Vagina (tissue), 2 donors: ENCODE measurements at regions not wholly inside any gene's neighbourhood (a gene's known extent, or its start where the extent isn't known, plus 50 kb on each side); places are given as distances from the start of the nearest gene placed in this dataset.
"Not testable (repeated sequence)": the region's sequence is repeated elsewhere in the genome, so short reads cannot be mapped to it uniquely, and the experiment has no call there.

Experiments used
- DNase-seq, 2 donors: peaks; one replicate each; pipeline ENCODE4 v3.0.0-alpha.2; 2017; ENCODE audit errors: extremely low spot score in 2 of 2
- H3K27ac ChIP-seq: fragments of 200-600 bp; sonication (generic); one replicate; pipeline ENCODE4 v1.5.1; 2019
- H3K27me3 ChIP-seq: fragments of 200-600 bp; sonication (generic); one replicate; pipeline ENCODE4 v1.5.1; 2019
- H3K36me3 ChIP-seq, 2 donors: fragments of 200-600 bp; sonication (generic); one replicate each; pipeline ENCODE4 v1.5.1; 2017 to 2019
- H3K4me1 ChIP-seq: fragments of 200-600 bp; sonication (generic); one replicate; pipeline ENCODE4 v1.5.1; 2019
- H3K4me3 ChIP-seq, 2 donors: fragments of 200-600 bp; sonication (generic); 1 replicate in 1 of 2; 2 replicates in 1 of 2; pipeline ENCODE4 v1.5.1; 2016 to 2019
- H3K9me3 ChIP-seq: fragments of 200-600 bp; sonication (generic); one replicate; pipeline ENCODE4 v1.5.1; 2019
- POLR2A ChIP-seq, 2 donors: fragments of 450-650 bp; IDR thresholded peaks; one replicate each; pipeline ENCODE4 v1.6.1; 2017; ENCODE audit warnings: antibody characterized with exemption in 2 of 2, mild to moderate bottlenecking in 2 of 2, moderate library complexity in 2 of 2
- POLR2AphosphoS5 ChIP-seq, 2 donors: sonication (generic); formaldehyde crosslinking; IDR thresholded peaks; one replicate each; pipeline ENCODE4 v1.9.0; 2017; ENCODE audit warnings: antibody characterized with exemption in 2 of 2, mild to moderate bottlenecking in 2 of 2, low read depth in 1 of 2; ENCODE audit not compliant: insufficient read depth in 1 of 2
- intact Hi-C: fragments of 100-400 bp; cut with DNase I; formaldehyde crosslinking; loops from one replicate; pipeline ENCODE4 v1.15.1; 2023
- TF ChIP-seq, protein P1 (sequence below), 3 experiments: fragments of 450-650 bp in 2 of 3; fragments of 200-600 bp in 1 of 3; sonication (generic) in 1 of 3; IDR thresholded peaks; one replicate each; pipeline ENCODE4 v1.5.1; 2017 to 2019; ENCODE audit warnings: antibody characterized with exemption in 3 of 3, mild to moderate bottlenecking in 2 of 3, moderate library complexity in 2 of 3

DNA sequence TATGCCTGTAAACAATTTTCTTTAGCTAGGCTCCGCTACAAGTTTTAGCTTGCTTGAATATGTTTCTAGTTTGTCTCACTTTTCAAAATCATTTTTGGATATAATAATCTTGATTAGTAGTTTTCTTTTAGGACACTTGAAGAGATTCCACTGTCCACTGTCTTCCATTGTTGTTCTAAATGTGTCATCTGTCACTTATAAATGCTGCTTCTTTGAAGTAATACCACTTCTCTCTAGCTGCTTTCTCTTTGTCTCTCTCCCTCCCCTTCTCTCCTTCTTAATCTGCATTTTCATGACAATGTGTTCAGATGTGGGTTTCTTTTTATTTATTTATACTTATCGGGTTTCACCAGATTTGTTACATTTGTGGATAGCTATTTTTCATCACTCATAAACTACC is 73.7 kb upstream of the DPP10 start:
- Histone ChIP-seq H3K27me3 (no peaks in the 10 kb centered on the region), H3K4me1 (no peaks in the 10 kb centered on the region), H3K36me3 (no peaks in the 10 kb centered on the region), H3K9me3 (no peaks in the 10 kb centered on the region), H3K4me3 (no peak overlapping the region), H3K27ac (no peak overlapping the region)
- intact Hi-C loops = no loop called here
- DNase-seq = no peak
- TF ChIP-seq POLR2AphosphoS5 (IDR thresholded peaks at IDR 0.05; ENCODE audit: insufficient read depth in 1 of 2, low read depth in 1 of 2) = no peak
- TF ChIP-seq, protein P1, sequence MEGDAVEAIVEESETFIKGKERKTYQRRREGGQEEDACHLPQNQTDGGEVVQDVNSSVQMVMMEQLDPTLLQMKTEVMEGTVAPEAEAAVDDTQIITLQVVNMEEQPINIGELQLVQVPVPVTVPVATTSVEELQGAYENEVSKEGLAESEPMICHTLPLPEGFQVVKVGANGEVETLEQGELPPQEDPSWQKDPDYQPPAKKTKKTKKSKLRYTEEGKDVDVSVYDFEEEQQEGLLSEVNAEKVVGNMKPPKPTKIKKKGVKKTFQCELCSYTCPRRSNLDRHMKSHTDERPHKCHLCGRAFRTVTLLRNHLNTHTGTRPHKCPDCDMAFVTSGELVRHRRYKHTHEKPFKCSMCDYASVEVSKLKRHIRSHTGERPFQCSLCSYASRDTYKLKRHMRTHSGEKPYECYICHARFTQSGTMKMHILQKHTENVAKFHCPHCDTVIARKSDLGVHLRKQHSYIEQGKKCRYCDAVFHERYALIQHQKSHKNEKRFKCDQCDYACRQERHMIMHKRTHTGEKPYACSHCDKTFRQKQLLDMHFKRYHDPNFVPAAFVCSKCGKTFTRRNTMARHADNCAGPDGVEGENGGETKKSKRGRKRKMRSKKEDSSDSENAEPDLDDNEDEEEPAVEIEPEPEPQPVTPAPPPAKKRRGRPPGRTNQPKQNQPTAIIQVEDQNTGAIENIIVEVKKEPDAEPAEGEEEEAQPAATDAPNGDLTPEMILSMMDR (IDR thresholded peaks at IDR 0.05) = no peak
- TF ChIP-seq POLR2A (IDR thresholded peaks at IDR 0.05) = no peak

DNA sequence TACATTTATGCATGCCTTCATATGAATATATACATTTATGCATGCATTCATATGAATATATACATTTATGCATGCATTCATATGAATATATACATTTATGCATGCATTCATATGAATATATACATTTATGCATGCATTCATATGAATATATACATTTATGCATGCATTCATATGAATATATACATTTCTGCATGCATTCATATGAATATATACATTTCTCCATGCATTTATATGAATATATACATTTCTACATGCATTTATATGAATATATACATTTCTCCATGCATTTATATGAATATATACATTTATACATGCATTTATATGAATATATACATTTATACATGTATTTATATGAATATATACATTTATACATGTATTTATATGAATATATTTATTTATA is 70.7 kb upstream of the DPP10 start:
- H3K36me3 ChIP-seq, H3K4me1 ChIP-seq, H3K9me3 ChIP-seq, H3K27me3 ChIP-seq, DNase-seq, H3K4me3 ChIP-seq, H3K27ac ChIP-seq: not testable (repeated sequence)
- intact Hi-C loops = loop anchor here (5.0 kb wide), 1 partner anchor 1269 kb away; no protein-coding TSS in a partner anchor

DNA sequence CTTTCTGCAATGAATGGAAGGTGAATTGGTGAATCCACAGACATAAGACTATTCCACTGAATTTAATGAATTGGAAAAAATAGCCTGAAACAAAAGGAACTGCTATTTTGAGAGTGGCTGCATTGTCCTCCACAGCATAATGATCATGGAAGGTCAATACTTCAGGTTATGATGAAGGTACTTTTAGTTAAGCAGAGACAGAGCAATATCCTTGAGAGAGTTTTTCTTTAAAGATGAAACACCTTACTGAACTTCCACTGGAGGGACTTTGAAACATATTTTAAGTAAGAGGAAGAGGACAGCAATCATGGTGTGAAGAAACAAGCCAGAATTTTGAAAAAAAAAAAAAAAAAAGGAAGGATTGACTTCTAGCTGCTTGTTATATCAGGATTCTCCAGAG is 68.8 kb upstream of the DPP10 start:
- Histone ChIP-seq H3K4me3 (no peak overlapping the region), H3K27me3 (no peaks in the 10 kb centered on the region), H3K36me3 (no peaks in the 10 kb centered on the region), H3K4me1 (no peaks in the 10 kb centered on the region), H3K9me3 (no peaks in the 10 kb centered on the region), H3K27ac (no peak overlapping the region)
- TF ChIP-seq POLR2AphosphoS5 (IDR thresholded peaks at IDR 0.05; ENCODE audit: insufficient read depth in 1 of 2, low read depth in 1 of 2) (no peak), POLR2A (IDR thresholded peaks at IDR 0.05) (no peak)
- TF ChIP-seq, protein P1 (IDR thresholded peaks at IDR 0.05) = no peak
- DNase-seq = no peak
- intact Hi-C loops = loop anchor here (5.0 kb wide), 1 partner anchor 1271 kb away; no protein-coding TSS in a partner anchor

DNA sequence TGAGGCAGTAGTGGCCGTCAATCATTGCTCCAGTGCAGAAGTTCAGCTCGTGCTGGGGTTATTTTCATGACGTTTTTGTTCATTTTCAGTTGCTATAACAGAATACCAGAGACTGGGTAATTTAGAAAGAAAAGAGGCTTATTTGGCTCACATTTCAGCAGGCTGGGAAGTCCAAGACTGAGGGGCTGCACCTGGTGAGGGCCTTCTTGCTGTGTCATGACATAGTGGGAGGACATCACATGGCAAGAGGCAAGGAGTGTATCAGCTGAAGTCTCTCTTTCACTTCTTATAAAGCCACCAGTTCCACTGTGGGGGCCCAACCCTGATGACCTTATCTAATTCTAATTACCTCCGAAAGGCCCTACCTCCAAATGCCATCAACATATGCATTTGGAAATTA is 58.0 kb upstream of the DPP10 start:
- Histone ChIP-seq H3K27ac (no peak overlapping the region), H3K4me3 (no peak overlapping the region), H3K9me3 (no peaks in the 10 kb centered on the region), H3K4me1 (no peaks in the 10 kb centered on the region), H3K36me3 (no peaks in the 10 kb centered on the region), H3K27me3 (no peaks in the 10 kb centered on the region)
- TF ChIP-seq POLR2A (IDR thresholded peaks at IDR 0.05) = no peak
- TF ChIP-seq, protein P1 (IDR thresholded peaks at IDR 0.05) = no peak
- TF ChIP-seq POLR2AphosphoS5 (IDR thresholded peaks at IDR 0.05; ENCODE audit: insufficient read depth in 1 of 2, low read depth in 1 of 2) = no peak
- no peak for DNase-seq
- intact Hi-C loops = no loop called here

DNA sequence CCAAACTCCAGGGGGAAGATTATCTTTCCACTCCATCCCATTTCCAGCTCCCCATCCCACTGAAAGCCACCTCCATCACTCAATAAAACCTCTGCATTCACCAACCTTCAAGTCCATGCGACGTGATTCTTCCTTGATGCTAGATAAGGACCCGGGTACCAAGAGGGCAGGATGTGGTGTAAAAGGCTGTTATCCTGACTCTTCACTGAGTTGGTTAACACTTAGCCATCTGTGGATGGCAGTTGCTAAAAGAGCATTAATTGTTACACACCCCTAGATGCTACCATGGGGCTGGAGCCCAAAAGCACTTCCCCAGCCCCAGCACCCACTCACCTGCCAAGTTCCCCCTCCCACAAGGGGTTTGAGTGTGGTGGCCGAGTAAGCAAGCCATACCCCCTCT is 53.4 kb upstream of the DPP10 start:
- Histone ChIP-seq H3K27me3 (no peaks in the 10 kb centered on the region), H3K27ac (no peak overlapping the region), H3K36me3 (no peaks in the 10 kb centered on the region), H3K9me3 (no peaks in the 10 kb centered on the region), H3K4me1 (no peaks in the 10 kb centered on the region), H3K4me3 (no peak overlapping the region)
- TF ChIP-seq, protein P1 (IDR thresholded peaks at IDR 0.05) = no peak
- no peak for TF ChIP-seq POLR2A (IDR thresholded peaks at IDR 0.05)
- TF ChIP-seq POLR2AphosphoS5 (IDR thresholded peaks at IDR 0.05; ENCODE audit: insufficient read depth in 1 of 2, low read depth in 1 of 2) = no peak
- no peak for DNase-seq
- intact Hi-C loops = no loop called here
